Naive thymus-derived CD4-positive, alpha-beta T cell (primary cell): ENCODE measurements at regions not wholly inside any gene's neighbourhood (a gene's known extent, or its start where the extent isn't known, plus 50 kb on each side); places are given as distances from the start of the nearest gene placed in this dataset.

Experiments used
- ATAC-seq: fragments of 150-1000 bp; cut with Tn5 transposase; 2 replicates; pipeline ENCODE4 v1.10.0; 2021; ENCODE audit warnings: mild to moderate bottlenecking, moderate library complexity
- CTCF ChIA-PET: fragments of 350-600 bp; sonication (Branson Sonifier 250); formaldehyde crosslinking; loops from one replicate; lab custom pipeline; 2021; ENCODE audit warnings: antibody characterized with exemption; lab: Charles Lee
- POLR2A ChIA-PET: fragments of 350-600 bp; sonication (Branson Sonifier 250); formaldehyde crosslinking; loops from one replicate; lab custom pipeline; 2021; ENCODE audit warnings: antibody characterized with exemption, inconsistent platforms; lab: Charles Lee
- DNase-seq, 9 donors: peaks; one replicate each; pipeline versions ENCODE4 v3.0.0 to v3.0.0-alpha.2; 2020 to 2022; ENCODE audit warnings: mixed read lengths in 1 of 9
- H3K27ac ChIP-seq: one replicate; pipeline ENCODE4 v1.7.0; 2013; ENCODE audit warnings: mild to moderate bottlenecking, low read depth, low read length, moderate library complexity
- H3K27me3 ChIP-seq, 2 donors: one replicate each; pipeline ENCODE4 v1.7.0; 2013; ENCODE audit warnings: low read length in 2 of 2, mild to moderate bottlenecking in 2 of 2, moderate library complexity in 2 of 2; ENCODE audit not compliant: control insufficient read depth in 2 of 2, insufficient read depth in 2 of 2
- H3K36me3 ChIP-seq, 3 experiments: 1 replicate in 2 of 3; 2 replicates in 1 of 3; pipeline ENCODE4 v1.7.0; 2013; ENCODE audit warnings: low read length in 3 of 3, mild to moderate bottlenecking in 3 of 3, moderate library complexity in 1 of 3; ENCODE audit not compliant: insufficient read depth in 3 of 3, control insufficient read depth in 2 of 3
- H3K4me1 ChIP-seq, 2 donors: one replicate each; pipeline ENCODE4 v1.7.0; 2013; ENCODE audit warnings: low read length in 2 of 2, mild to moderate bottlenecking in 2 of 2, moderate library complexity in 1 of 2; ENCODE audit not compliant: control insufficient read depth in 2 of 2, insufficient read depth in 2 of 2
- H3K4me3 ChIP-seq: 2 replicates; pipeline ENCODE4 v1.7.0; 2013; ENCODE audit warnings: mild to moderate bottlenecking, low read length
- H3K9me3 ChIP-seq, 3 experiments: 1 replicate in 2 of 3; 2 replicates in 1 of 3; pipeline ENCODE4 v1.7.0; 2013; ENCODE audit warnings: low read length in 3 of 3; ENCODE audit not compliant: control insufficient read depth in 2 of 3
- H3K27ac Mint-ChIP-seq, 9 donors: one replicate each; pipeline ENCODE4 v1.8.0; 2020 to 2022; ENCODE audit warnings: mixed read lengths in 9 of 9, mild to moderate bottlenecking in 8 of 9, moderate library complexity in 5 of 9, inconsistent platforms in 2 of 9
- H3K27me3 Mint-ChIP-seq, 5 donors: one replicate each; pipeline ENCODE4 v1.8.0; 2021 to 2022; ENCODE audit warnings: mixed read lengths in 5 of 5, mild to moderate bottlenecking in 1 of 5
- H3K36me3 Mint-ChIP-seq, 5 donors: one replicate each; pipeline ENCODE4 v1.8.0; 2020 to 2022; ENCODE audit warnings: mixed read lengths in 5 of 5, mild to moderate bottlenecking in 3 of 5, inconsistent platforms in 1 of 5
- H3K4me1 Mint-ChIP-seq, 7 donors: one replicate each; pipeline ENCODE4 v1.8.0; 2020 to 2022; ENCODE audit warnings: mixed read lengths in 7 of 7, mild to moderate bottlenecking in 3 of 7, inconsistent platforms in 1 of 7
- H3K4me3 Mint-ChIP-seq, 10 donors: one replicate each; pipeline ENCODE4 v1.8.0; 2020 to 2022; ENCODE audit warnings: mild to moderate bottlenecking in 10 of 10, mixed read lengths in 10 of 10, moderate library complexity in 6 of 10, inconsistent platforms in 2 of 10
- H3K9me3 Mint-ChIP-seq, 11 donors: one replicate each; pipeline ENCODE4 v1.8.0; 2020 to 2022; ENCODE audit warnings: mixed read lengths in 11 of 11, mild to moderate bottlenecking in 4 of 11, inconsistent platforms in 1 of 11, moderate library complexity in 1 of 11
- intact Hi-C, 2 donors: fragments of 100-400 bp; cut with micrococcal nuclease; formaldehyde crosslinking; loops; one replicate each; pipeline ENCODE4 v1.15.1; 2023

DNA sequence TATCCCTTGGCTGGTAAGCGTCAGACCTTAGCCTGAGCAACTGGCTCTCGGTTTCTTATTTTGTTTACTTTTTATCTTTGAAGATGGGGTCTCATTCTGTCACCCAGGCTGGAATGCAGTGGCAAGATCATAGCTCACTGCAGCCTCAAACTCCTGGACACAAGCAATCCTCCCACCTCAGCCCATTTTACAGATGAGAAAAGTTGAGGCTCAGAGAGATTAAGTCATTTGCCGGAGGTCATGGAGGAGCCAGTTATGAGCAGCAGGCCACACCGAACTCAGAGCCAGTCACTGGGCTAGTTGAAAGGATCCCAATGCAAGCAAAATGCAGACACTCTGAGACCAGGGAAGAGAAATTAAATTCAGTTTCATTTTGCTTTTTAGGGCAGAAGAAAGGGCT lies 293.6 kb downstream of the SHQ1 start:
- no peak overlapping the region for H3K27ac Mint-ChIP-seq
- H3K9me3 Mint-ChIP-seq, result peaks cover 4 to 23% (median 10%) of the 10 kb centered on the region in 11 donors
- H3K4me3 ChIP-seq, result no peak overlapping the region
- peaks cover 3 to 16% (median 8%) of the 10 kb centered on the region in 5 donors for H3K36me3 Mint-ChIP-seq
- no peak overlapping the region for H3K4me3 Mint-ChIP-seq
- H3K4me1 Mint-ChIP-seq, result peaks cover 9 to 14% (median 13%) of the 10 kb centered on the region in 7 donors
- no peaks in the 10 kb centered on the region for H3K27me3 ChIP-seq
- intact Hi-C loops, result no loop called here
- H3K4me1 ChIP-seq, result peaks cover under 1 to 1% of the 10 kb centered on the region in 2 donors
- H3K27me3 Mint-ChIP-seq, result no peaks in the 10 kb centered on the region
- ChIA-PET POLR2A (no interaction called here), CTCF (no interaction called here)
- no peak overlapping the region for H3K27ac ChIP-seq
- H3K36me3 ChIP-seq, result no peaks in the 10 kb centered on the region
- DNase-seq, result no peak
- no peak for ATAC-seq
- H3K9me3 ChIP-seq, result no peaks in the 10 kb centered on the region

DNA sequence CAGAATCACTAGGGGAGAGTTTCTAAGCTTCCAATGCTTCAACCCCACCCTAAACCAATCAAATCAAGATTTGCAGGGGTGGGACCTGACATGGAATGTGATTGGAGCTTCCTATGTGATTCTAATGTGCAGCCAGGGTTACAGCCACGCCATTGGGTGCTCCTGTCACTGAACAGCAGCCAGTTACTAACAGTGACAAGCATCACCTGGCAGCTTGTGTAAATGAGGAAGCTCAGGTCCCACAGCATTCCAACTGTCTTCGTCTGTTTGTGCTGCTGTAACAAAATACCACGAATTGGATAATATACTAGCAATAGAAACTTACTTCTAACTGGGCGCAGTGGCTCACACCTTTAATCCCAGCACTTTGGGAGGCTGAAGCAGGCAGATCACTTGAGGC lies 294.9 kb downstream of the SHQ1 start:
- Histone ChIP-seq H3K9me3 (no peaks in the 10 kb centered on the region), H3K27ac (no peak overlapping the region), H3K36me3 (no peaks in the 10 kb centered on the region), H3K4me1 (peaks cover 4% of the 10 kb centered on the region in 2 donors), H3K27me3 (no peaks in the 10 kb centered on the region), H3K4me3 (no peak overlapping the region)
- H3K27ac Mint-ChIP-seq, result peak overlapping the region in 1 of 9 donors; percentile 20
- H3K27me3 Mint-ChIP-seq, result no peaks in the 10 kb centered on the region
- peaks cover 4 to 23% (median 10%) of the 10 kb centered on the region in 11 donors for H3K9me3 Mint-ChIP-seq
- CTCF ChIA-PET, result no interaction called here
- H3K36me3 Mint-ChIP-seq, result peaks cover 3 to 16% (median 8%) of the 10 kb centered on the region in 5 donors
- POLR2A ChIA-PET, result no interaction called here
- intact Hi-C loops, result no loop called here
- no peak for ATAC-seq
- H3K4me3 Mint-ChIP-seq, result no peak overlapping the region
- H3K4me1 Mint-ChIP-seq, result peaks cover 18 to 28% (median 25%) of the 10 kb centered on the region in 7 donors
- DNase-seq, result no peak

DNA sequence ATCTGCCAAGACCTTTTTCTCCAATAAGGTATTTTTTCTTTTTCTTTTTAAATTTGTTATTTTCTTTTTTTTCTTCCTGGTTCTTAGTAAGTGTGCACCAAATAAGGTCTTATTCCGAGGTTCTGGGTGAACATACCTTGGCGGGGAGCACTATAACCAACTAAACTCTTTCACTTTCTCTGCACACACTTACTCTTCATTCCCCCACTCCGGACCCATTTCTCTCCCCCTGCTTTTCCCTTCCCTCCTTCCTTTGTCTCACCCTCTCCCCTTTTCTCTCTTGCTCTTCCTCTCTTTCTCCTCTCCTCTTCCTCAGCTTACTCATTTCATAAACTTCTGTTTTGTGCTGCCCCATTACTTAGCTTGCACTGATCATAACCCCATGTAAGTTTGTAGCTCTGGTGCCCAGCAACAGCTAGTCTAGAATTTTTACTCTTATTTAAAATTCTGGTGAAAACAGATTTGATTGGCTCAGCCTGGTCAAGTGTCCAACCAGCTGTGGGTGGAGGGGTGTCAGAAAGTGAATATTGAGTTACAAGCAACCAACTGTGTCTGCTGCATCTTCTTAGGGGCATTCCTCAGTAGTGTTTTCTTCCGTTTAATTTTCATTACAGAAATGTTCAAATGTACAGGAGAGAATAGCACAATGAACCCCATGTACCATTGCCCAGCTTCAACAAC lies 297.5 kb downstream of the SHQ1 start:
- Mint-ChIP-seq H3K4me1 (peaks cover 18 to 28% (median 25%) of the 10 kb centered on the region in 7 donors), H3K27me3 (no peaks in the 10 kb centered on the region), H3K36me3 (peaks cover 0 to 4% (median 3%) of the 10 kb centered on the region in 5 donors), H3K4me3 (peak overlapping the region; percentile 78 to 90 (median 86)), H3K27ac (peak overlapping the region; percentile 86 to 97 (median 92)), H3K9me3 (peaks cover 0 to 8% (median 1%) of the 10 kb centered on the region in 11 donors)
- no peak overlapping the region for H3K27ac ChIP-seq
- intact Hi-C loops, result no loop called here
- H3K4me1 ChIP-seq, result peaks cover 4% of the 10 kb centered on the region in 2 donors
- no peaks in the 10 kb centered on the region for H3K27me3 ChIP-seq
- H3K36me3 ChIP-seq, result no peaks in the 10 kb centered on the region
- H3K4me3 ChIP-seq, result no peak overlapping the region
- POLR2A ChIA-PET, result no interaction called here
- ATAC-seq (no peak), DNase-seq (no peak)
- CTCF ChIA-PET, result no interaction called here
- no peaks in the 10 kb centered on the region for H3K9me3 ChIP-seq

DNA sequence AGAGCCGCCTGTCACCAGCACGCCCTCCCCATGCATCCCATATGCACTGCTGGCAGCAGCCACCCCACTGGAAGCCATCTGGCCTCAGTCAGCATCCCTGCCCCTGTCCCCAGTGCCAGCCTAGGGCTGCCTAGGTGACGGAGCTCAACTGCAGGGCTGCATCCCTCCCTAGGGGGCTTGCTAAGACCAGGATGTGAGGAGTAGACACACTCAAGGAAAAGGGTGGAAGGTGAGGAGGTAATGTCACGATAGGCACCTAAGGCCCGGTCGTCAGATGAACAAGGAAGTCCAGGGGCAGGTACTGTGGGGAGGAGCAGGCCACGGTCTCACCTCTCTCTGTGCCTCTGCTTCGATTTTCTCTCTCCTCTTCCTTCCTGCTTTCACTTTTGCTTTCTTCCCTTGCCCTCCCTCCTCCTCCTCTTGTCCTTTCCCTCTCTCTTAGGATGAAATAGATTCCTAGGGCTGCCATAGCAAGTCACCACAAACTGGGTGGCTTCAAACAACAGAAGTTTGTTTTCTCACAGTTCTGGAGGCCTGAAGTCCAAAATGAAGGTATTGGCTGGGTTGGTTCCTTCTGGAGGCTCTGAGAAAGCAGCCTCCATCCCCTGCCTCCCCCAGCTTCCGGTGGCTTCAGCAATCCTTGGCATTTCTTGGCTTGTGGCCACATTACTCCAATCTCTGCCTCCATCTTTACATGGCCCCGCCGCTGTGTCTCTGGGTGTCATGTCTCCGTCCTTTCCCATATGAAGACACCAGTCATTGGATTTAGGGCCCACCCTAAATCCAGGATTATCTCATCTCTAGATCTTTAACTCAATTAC lies 298.3 kb downstream of the SHQ1 start:
- CTCF ChIA-PET, result no interaction called here
- H3K9me3 ChIP-seq, result no peaks in the 10 kb centered on the region
- H3K27me3 ChIP-seq, result no peaks in the 10 kb centered on the region
- peak overlapping the region; percentile 51 for H3K27ac ChIP-seq
- H3K27me3 Mint-ChIP-seq, result no peaks in the 10 kb centered on the region
- POLR2A ChIA-PET, result no interaction called here
- H3K4me1 Mint-ChIP-seq, result peaks cover 18 to 28% (median 25%) of the 10 kb centered on the region in 7 donors
- peak overlapping the region; percentile 78 to 90 (median 86) for H3K4me3 Mint-ChIP-seq
- H3K36me3 ChIP-seq, result no peaks in the 10 kb centered on the region
- peak overlapping the region; percentile 86 to 97 (median 92) for H3K27ac Mint-ChIP-seq
- DNase-seq (peak in 8 of 9 donors; percentile 4 to 40 (median 28)), ATAC-seq (peak; percentile 47)
- peaks cover 0 to 4% (median 3%) of the 10 kb centered on the region in 5 donors for H3K36me3 Mint-ChIP-seq
- peak overlapping the region; percentile 29 for H3K4me3 ChIP-seq
- H3K9me3 Mint-ChIP-seq, result peaks cover 0 to 4% (median 0%) of the 10 kb centered on the region in 11 donors
- intact Hi-C loops, result no loop called here
- peaks cover 4% of the 10 kb centered on the region in 2 donors for H3K4me1 ChIP-seq

DNA sequence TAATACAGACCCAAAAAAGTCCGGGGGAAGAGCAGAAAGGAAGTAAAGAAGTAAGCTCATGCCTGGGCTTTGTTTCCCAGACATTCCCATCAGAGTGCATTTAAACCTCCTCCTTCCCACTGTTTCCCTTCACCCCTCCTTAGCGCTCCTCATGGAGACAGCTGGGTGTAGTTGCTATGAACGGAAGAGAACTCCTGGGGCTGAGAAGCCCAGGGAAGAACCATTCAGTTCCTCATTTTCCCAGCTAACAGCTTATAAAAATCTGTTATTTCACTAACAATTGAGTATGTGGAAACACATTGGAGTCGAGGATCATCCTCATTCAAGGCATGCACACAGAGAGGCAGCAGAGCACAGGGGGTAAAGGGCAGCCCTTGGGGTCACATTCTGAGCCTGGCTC lies 299.3 kb downstream of the SHQ1 start:
- Histone ChIP-seq H3K4me1 (peaks cover 4% of the 10 kb centered on the region in 2 donors), H3K36me3 (no peaks in the 10 kb centered on the region), H3K27ac (no peak overlapping the region), H3K27me3 (no peaks in the 10 kb centered on the region), H3K9me3 (no peaks in the 10 kb centered on the region), H3K4me3 (no peak overlapping the region)
- Mint-ChIP-seq H3K4me1 (peaks cover 18 to 28% (median 25%) of the 10 kb centered on the region in 7 donors), H3K4me3 (peak overlapping the region in 9 of 10 donors; percentile 9 to 89 (median 84)), H3K27me3 (no peaks in the 10 kb centered on the region), H3K27ac (peak overlapping the region in 6 of 9 donors; percentile 52 to 93 (median 91)), H3K9me3 (peaks cover 0 to 2% (median 0%) of the 10 kb centered on the region in 11 donors), H3K36me3 (peaks cover 0 to 4% (median 3%) of the 10 kb centered on the region in 5 donors)
- CTCF ChIA-PET, result no interaction called here
- POLR2A ChIA-PET, result no interaction called here
- DNase-seq (no peak), ATAC-seq (no peak)
- intact Hi-C loops, result no loop called here

DNA sequence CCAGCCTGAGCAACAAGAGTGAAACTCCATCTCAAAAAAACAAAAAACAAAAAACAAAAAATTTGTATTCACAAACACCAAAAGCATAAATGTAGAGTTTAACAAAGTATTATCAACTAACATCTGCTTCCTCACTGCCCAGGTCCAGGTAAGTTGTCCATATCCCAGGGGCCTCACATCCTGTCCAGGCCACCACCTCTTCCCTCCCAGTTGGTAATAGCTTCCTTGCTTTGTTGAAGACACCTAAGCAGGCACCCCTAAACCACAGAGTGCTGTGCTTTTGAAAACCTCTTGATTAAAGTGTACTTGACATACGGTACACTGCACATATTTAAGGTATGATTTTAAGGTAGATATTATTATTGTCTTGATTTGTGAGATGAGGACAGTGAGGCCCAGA lies 299.8 kb downstream of the SHQ1 start:
- CTCF ChIA-PET, result no interaction called here
- DNase-seq (no peak), ATAC-seq (no peak)
- Mint-ChIP-seq H3K27me3 (no peaks in the 10 kb centered on the region), H3K4me3 (peak overlapping the region in 6 of 10 donors; percentile 2 to 89 (median 78)), H3K9me3 (peaks cover 0 to 2% (median 0%) of the 10 kb centered on the region in 11 donors), H3K4me1 (peaks cover 18 to 28% (median 25%) of the 10 kb centered on the region in 7 donors), H3K36me3 (peaks cover 0 to 4% (median 3%) of the 10 kb centered on the region in 5 donors), H3K27ac (peak overlapping the region in 4 of 9 donors; percentile 52 to 93 (median 92))
- POLR2A ChIA-PET, result no interaction called here
- H3K27me3 ChIP-seq, result no peaks in the 10 kb centered on the region
- H3K27ac ChIP-seq, result no peak overlapping the region
- H3K9me3 ChIP-seq, result no peaks in the 10 kb centered on the region
- H3K4me1 ChIP-seq, result peaks cover 4% of the 10 kb centered on the region in 2 donors
- intact Hi-C loops, result no loop called here
- no peak overlapping the region for H3K4me3 ChIP-seq
- no peaks in the 10 kb centered on the region for H3K36me3 ChIP-seq
